IPS-NIHi7 (cell line): ENCODE measurements at regions not wholly inside any gene's neighbourhood (a gene's known extent, or its start where the extent isn't known, plus 50 kb on each side); places are given as distances from the start of the nearest gene placed in this dataset.

Source experiments
- DNase-seq: peaks from one replicate; pipeline ENCODE4 v3.0.0; 2012; ENCODE audit warnings: mixed read lengths; ENCODE audit errors: extremely low spot score

DNA sequence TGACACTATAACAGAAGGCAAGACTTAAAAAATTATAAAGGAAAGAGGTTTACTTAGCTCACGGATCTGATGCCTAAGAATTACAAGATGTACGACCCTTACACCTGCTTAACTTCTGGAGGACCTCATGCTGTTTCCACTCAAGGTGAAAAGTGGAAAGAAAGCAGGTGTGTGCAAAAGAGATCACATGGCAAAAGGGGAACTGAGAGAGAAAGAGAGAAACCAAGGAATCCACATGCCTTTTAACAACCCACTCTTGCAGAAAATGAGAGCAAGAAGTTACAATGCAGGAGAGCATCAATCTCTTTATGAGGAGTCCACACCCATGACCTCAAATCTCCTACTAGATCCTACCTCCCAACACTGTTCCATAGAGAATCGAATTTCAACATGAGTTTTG, 2382.2 kb downstream of the TP53TG3F start:
- DNase-seq, result no peak

DNA sequence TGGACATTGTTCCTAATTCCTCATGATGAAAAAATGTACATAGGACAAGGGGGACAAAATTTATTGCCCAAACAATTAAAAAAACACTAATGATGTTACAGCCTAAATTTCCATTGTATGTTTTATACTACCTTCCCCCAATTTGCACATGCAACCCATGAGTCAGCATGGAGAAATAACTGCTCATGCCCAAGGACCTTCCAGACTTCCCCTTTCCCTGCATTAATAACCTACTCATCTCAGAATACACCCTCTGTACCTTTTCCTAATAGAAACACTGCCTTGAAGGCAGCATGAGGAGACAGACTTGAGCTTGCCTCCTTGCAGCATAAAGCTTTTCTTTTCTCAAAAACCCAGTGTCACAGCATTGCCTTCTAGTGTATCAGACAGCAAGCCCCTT, 2402.8 kb downstream of the TP53TG3F start:
- DNase-seq, result no peak

DNA sequence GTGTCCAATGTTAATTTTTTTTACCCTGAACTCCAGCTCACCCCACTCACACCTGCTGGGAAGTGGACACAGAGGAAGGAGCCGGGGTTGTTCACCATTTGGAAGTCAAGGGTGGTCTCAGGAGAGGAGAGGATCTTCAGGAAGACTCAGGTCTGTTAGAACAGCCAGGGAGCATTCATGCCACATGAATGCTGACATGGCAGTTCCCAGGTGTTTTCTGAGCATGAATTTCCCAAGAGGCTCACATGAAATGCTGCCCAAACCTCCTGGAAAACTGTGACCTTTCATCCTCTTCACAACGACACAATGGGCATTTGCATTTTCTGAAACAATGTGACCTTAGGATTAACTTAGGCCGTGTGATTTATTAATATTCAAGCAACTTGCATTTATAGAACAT, 2409.2 kb downstream of the TP53TG3F start:
- DNase-seq, result no peak

DNA sequence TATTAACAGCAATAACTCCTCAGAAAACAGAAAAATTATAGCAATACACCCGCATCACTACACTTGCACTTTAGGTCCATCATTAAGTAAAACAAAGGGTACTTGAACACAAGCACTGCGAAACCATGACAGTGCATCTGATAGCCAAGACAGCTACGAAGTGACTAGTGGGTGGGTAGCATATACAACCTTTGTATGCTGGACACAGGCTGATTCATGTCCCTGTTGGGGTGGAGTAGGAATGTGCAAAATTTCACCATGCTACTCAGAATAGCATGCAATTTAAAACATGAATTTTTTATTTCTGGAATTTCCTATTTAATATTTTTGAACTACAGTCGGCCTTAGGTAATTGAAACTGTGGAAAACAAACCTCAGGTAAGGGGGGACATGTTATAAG, 2414.1 kb downstream of the TP53TG3F start:
- DNase-seq, result no peak

DNA sequence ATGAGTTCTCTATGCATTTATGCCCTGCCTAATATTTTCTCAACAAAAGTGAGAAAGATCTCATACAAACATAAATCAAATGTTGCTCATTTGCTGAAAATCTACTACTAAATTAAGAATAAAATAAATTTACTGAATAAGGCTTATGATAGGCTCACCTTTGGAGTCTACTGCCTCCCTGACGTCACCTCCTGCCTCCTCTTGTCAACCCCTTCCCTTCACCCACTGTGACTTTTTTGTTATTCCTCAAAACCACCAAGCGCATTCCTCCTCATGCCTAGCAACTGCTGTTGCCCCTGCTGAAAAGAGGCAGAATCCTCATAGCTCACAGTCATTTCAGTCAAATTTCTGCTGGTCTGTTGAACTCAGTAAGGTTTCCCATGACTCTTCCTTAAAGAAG, 2422.2 kb downstream of the TP53TG3F start:
- no peak for DNase-seq

DNA sequence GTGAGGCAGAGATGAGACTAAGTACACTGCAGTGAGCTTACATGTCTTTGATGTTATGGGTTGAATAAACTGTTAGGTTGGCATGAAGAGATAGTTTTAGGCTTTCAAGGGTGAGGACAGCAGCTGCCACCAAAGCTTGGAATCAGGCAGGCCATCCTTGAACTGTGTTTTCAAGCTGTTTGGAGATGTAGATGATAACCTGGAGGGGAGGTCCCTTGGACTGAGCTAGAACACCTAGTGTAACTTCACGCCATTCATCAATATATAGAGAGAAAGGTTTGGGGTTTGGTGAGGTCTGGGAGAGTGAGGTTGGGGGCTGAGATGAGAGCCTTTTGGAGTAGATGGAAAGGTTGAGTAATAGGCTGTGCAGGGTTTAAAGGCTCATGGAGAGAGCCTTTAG, 2447.0 kb downstream of the TP53TG3F start:
- no peak for DNase-seq

DNA sequence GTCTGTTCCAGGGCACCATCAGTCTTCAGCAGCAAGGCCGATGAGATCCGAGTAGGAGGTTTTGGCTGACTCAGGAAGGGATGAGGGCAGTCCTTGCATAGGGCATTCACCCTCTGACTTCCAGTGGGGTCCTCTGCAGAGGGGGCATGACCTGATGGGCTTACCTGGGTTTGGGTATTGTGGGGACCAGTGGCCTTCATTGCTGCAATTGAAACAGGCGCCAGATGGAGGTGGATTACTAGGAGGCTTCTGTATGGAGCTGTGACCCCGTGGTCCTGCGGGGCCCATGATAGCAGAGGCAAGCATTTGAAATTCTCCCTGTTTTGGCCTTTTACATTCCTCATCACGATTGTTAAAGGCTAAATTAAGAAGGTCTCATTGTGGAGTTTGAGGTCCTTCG, 2448.7 kb downstream of the TP53TG3F start:
- DNase-seq, result no peak

DNA sequence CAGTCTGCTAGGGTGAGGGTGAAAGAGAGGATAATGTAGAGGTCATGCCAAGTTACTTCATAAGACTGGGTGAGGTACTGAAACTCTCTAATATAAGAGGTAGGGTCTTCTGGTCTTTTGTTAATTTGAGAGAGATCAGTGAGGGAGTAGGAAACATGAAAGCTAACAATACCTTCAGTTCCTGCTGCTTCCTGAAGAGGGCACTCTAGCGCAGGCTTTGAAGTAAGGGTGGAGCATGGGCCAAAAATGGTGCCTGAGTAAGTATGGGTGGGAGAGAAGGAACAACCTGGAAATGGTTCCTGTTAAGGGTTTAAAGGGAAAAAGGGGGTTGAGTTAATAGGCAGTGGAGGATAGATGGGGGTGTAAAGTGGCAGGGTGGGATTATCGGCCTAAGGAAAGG, 2449.5 kb downstream of the TP53TG3F start:
- DNase-seq, result no peak

DNA sequence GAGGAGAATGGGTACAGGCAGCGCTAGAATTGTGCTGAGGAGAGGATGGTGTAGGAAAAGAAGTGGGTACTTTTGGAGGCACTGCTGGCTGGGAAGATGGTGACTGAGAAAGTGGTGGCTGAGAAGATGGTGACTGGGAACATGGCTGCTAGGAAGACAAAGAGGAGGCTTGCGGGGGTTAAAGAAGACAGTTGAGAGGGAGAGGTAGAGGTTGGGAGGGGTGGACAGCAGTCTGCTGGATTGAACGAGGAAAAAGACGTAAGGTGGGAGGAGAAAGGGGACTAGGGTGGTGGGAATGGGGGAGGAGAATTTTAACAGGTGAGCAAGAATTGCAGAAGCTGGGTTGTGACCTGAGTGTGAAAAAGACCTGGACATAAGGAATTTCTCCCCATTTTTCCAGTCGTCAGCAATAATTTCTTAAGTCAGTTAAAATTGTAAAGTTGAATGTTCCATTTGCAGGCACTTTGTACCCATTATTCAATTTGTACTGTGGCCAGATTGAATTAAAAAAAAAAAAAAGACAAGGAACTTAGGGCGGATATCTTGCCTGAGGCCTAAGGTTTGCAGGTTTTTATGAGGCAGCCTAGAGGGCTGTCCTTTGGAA, 2450.0 kb downstream of the TP53TG3F start:
- no peak for DNase-seq

DNA sequence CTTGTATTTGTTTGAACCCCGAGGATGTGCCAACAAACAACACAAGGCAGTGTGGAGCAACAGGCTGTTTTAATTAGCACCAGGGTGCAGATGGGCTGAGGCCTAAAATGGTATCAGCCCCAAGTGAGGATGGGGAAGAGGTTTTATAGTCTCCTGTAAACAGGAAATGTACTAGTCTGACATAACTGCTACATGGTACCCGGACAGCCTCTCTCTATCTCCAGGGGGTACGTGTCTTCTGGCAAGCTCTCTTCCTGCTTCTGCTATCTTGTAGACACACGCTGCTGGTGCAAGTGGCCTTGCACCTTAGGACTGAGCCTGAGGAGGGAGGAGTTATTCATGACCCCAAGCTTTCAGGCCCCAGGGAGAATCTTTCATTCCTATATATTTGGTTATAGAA, 2451.0 kb downstream of the TP53TG3F start:
- DNase-seq, result no peak

DNA sequence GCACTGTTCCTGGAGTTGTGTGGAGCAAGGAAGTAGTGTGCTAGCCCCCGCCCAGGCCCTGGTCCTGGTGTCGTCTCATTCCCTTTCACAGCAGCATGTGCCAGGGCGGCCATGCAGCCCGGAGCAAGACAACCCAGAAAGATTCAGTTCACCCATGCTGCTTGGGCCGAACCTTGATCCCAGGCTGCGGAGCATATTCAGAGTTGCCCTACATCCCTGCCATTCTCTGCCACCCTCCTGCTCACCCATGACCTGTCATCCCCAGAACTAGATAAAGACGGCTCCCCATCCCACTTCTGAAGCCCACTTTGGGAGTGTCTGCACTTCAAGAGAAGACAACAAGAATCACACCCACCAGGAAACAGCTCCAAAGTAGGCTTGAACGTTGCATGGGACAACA, 2452.5 kb downstream of the TP53TG3F start:
- no peak for DNase-seq

DNA sequence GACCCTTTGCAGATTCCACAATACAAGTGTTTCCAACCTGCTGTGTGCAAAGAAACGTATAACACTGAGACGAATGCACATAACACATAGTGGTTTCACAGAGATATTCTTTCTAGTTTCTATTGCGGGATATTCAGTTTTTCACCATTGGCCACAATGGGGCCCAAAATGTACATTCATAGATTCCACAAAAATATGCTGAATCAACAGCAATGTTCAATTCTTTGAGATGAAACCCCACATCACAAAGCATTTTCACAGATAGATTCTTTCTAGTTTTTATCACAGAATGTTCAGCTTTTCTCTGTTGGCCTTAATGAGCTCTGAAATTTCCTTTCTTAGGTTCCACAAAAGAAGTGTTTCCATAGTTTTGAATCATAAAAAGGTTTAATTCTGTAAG, 2472.3 kb downstream of the TP53TG3F start:
- no peak for DNase-seq
